ENCODE measurements at regions not wholly inside any gene's neighbourhood (a gene's known extent, or its start where the extent isn't known, plus 50 kb on each side); places are given as distances from the start of the nearest gene placed in this dataset.
"Not testable (repeated sequence)": the region's sequence is repeated elsewhere in the genome, so short reads cannot be mapped to it uniquely, and the experiment has no call there.

- DNase-seq (ENCODE audit: low spot score): no peak
- no peaks in the 10 kb centered on the region for H3K36me3 Mint-ChIP-seq (ENCODE audit: low read depth, unreplicated experiment)
- no peaks in the 10 kb centered on the region for H3K4me1 Mint-ChIP-seq (ENCODE audit: unreplicated experiment)
- H3K27ac Mint-ChIP-seq (ENCODE audit: unreplicated experiment): no peak overlapping the region
- no peaks in the 10 kb centered on the region for H3K27me3 Mint-ChIP-seq (ENCODE audit: unreplicated experiment)
- H3K4me3 Mint-ChIP-seq (ENCODE audit: unreplicated experiment): no peak overlapping the region
- H3K9me3 Mint-ChIP-seq (ENCODE audit: unreplicated experiment): no peaks in the 10 kb centered on the region
- TF ChIP-seq CTCF (IDR thresholded peaks at IDR 0.05; ENCODE audit: unreplicated experiment): no peak
Measured at GRCh38 chr11:36738292-36738861, 140.3 kb upstream of the RAG2 start.

GRCh38 chr11:36736103-36736502 lies 138.1 kb upstream of the RAG2 start:
- TF ChIP-seq CTCF (IDR thresholded peaks at IDR 0.05; ENCODE audit: unreplicated experiment): no peak
- no peaks in the 10 kb centered on the region for H3K36me3 Mint-ChIP-seq (ENCODE audit: low read depth, unreplicated experiment)
- no peak overlapping the region for H3K27ac Mint-ChIP-seq (ENCODE audit: unreplicated experiment)
- no peak for DNase-seq (ENCODE audit: low spot score)
- H3K4me3 Mint-ChIP-seq (ENCODE audit: unreplicated experiment): no peak overlapping the region
- H3K27me3 Mint-ChIP-seq (ENCODE audit: unreplicated experiment): no peaks in the 10 kb centered on the region
- H3K9me3 Mint-ChIP-seq (ENCODE audit: unreplicated experiment): no peaks in the 10 kb centered on the region
- no peaks in the 10 kb centered on the region for H3K4me1 Mint-ChIP-seq (ENCODE audit: unreplicated experiment)

- not testable (repeated sequence) for H3K9me3 Mint-ChIP-seq (ENCODE audit: unreplicated experiment); H3K27ac Mint-ChIP-seq (ENCODE audit: unreplicated experiment); H3K4me3 Mint-ChIP-seq (ENCODE audit: unreplicated experiment); H3K27me3 Mint-ChIP-seq (ENCODE audit: unreplicated experiment); DNase-seq (ENCODE audit: low spot score); H3K4me1 Mint-ChIP-seq (ENCODE audit: unreplicated experiment); H3K36me3 Mint-ChIP-seq (ENCODE audit: low read depth, unreplicated experiment)
Measured at GRCh38 chr11:36733721-36734120, 135.7 kb upstream of the RAG2 start.

- no peak overlapping the region for H3K27ac Mint-ChIP-seq (ENCODE audit: unreplicated experiment)
- no peak for TF ChIP-seq CTCF (IDR thresholded peaks at IDR 0.05; ENCODE audit: unreplicated experiment)
- H3K27me3 Mint-ChIP-seq (ENCODE audit: unreplicated experiment): no peaks in the 10 kb centered on the region
- no peak overlapping the region for H3K4me3 Mint-ChIP-seq (ENCODE audit: unreplicated experiment)
- no peaks in the 10 kb centered on the region for H3K4me1 Mint-ChIP-seq (ENCODE audit: unreplicated experiment)
- DNase-seq (ENCODE audit: low spot score): no peak
- no peaks in the 10 kb centered on the region for H3K9me3 Mint-ChIP-seq (ENCODE audit: unreplicated experiment)
- H3K36me3 Mint-ChIP-seq (ENCODE audit: low read depth, unreplicated experiment): no peaks in the 10 kb centered on the region
Measured at GRCh38 chr11:36730761-36731160, 132.7 kb upstream of the RAG2 start.

GRCh38 chr11:36729825-36730224 lies 131.8 kb upstream of the RAG2 start:
- DNase-seq (ENCODE audit: low spot score): no peak
- Mint-ChIP-seq H3K4me3 (ENCODE audit: unreplicated experiment) (no peak overlapping the region), H3K36me3 (ENCODE audit: low read depth, unreplicated experiment) (no peaks in the 10 kb centered on the region), H3K27ac (ENCODE audit: unreplicated experiment) (no peak overlapping the region), H3K27me3 (ENCODE audit: unreplicated experiment) (no peaks in the 10 kb centered on the region), H3K4me1 (ENCODE audit: unreplicated experiment) (no peaks in the 10 kb centered on the region), H3K9me3 (ENCODE audit: unreplicated experiment) (no peaks in the 10 kb centered on the region)
- TF ChIP-seq CTCF (IDR thresholded peaks at IDR 0.05; ENCODE audit: unreplicated experiment): no peak
